ENCODE measurements at regions not wholly inside any gene's neighbourhood (a gene's known extent, or its start where the extent isn't known, plus 50 kb on each side); places are given as distances from the start of the nearest gene placed in this dataset.

DNA sequence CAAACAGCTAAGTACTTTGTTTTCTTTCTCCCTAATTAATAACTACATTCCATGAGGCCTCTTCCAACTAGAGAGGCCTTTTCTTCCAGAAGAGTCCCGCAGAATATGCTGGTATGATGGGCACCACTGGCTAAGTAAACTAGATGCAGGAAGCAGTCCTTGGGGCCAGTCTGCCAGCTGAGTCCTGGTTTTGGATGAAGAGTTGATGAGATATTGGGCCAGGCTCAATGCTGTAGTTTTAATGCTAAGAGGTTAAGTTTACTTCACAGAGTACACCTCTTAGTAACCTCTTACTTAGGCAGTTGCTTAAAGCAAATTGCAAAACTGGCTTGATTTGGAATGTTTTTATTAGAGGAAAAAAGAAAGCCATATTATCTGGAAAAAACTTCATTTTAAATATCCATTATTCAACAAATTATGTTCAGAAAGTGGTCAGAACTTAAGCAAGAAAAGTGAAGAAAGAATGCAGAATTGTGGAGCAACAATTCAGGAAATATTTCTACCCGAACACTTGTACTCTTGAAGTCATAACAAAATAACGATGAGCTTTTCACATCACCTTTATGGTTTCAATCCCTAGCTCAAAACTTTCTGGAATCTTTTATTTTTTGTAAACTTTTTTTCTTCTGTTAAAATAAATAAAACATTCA, 178.4 kb upstream of the CDIN1 start:
- ATAC-seq, result no peak
- Histone ChIP-seq H3K9me3 (ENCODE audit: control insufficient read depth, insufficient read depth, low read depth, low read length) (no peaks in the 10 kb centered on the region), H3K27me3 (ENCODE audit: control insufficient read depth, insufficient read depth, low read length) (no peaks in the 10 kb centered on the region), H3K4me1 (ENCODE audit: control insufficient read depth, insufficient read depth, low read length) (no peaks in the 10 kb centered on the region), H3K36me3 (ENCODE audit: control insufficient read depth, insufficient read depth, low read length) (no peaks in the 10 kb centered on the region), H3K4me3 (ENCODE audit: low read depth in 2 of 2, low read length in 2 of 2) (no peak overlapping the region), H3K27ac (ENCODE audit: low read length) (no peak overlapping the region)
- ChIA-PET POLR2A (no interaction called here), CTCF (no interaction called here)
- BruUV-seq (replicated peaks), result no TSS peak
- intact Hi-C loops (cut with micrococcal nuclease; ENCODE audit: unreplicated experiment), result no loop called here
- in situ Hi-C loops (cut with HindIII; ENCODE audit: low pct_unique_long_range_greater_than_20kb, low sequenced_read_pairs), result no loop called here
- DNase-seq (ENCODE audit: low read depth, low spot score), result no peak
- TF ChIP-seq CTCF (IDR thresholded peaks at IDR 0.05), result no peak
- TF ChIP-seq, protein P1, sequence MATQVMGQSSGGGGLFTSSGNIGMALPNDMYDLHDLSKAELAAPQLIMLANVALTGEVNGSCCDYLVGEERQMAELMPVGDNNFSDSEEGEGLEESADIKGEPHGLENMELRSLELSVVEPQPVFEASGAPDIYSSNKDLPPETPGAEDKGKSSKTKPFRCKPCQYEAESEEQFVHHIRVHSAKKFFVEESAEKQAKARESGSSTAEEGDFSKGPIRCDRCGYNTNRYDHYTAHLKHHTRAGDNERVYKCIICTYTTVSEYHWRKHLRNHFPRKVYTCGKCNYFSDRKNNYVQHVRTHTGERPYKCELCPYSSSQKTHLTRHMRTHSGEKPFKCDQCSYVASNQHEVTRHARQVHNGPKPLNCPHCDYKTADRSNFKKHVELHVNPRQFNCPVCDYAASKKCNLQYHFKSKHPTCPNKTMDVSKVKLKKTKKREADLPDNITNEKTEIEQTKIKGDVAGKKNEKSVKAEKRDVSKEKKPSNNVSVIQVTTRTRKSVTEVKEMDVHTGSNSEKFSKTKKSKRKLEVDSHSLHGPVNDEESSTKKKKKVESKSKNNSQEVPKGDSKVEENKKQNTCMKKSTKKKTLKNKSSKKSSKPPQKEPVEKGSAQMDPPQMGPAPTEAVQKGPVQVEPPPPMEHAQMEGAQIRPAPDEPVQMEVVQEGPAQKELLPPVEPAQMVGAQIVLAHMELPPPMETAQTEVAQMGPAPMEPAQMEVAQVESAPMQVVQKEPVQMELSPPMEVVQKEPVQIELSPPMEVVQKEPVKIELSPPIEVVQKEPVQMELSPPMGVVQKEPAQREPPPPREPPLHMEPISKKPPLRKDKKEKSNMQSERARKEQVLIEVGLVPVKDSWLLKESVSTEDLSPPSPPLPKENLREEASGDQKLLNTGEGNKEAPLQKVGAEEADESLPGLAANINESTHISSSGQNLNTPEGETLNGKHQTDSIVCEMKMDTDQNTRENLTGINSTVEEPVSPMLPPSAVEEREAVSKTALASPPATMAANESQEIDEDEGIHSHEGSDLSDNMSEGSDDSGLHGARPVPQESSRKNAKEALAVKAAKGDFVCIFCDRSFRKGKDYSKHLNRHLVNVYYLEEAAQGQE (IDR thresholded peaks at IDR 0.05; ENCODE audit: insufficient read depth in 1 of 2, low read depth in 2 of 2, low read length in 1 of 2), result no peak
- no peak for TF ChIP-seq POLR2AphosphoS5 (IDR thresholded peaks at IDR 0.05; ENCODE audit: low read depth, low read length)
- TF ChIP-seq TCF7L2 (IDR thresholded peaks at IDR 0.05; ENCODE audit: low read depth, low read length), result no peak
- TF ChIP-seq SIN3A (IDR thresholded peaks at IDR 0.05; ENCODE audit: borderline replicate concordance, insufficient read depth, low read depth, low read length), result no peak

GRCh38 chr15:36401586-36401966, 177.8 kb upstream of the CDIN1 start:
- TF ChIP-seq POLR2AphosphoS5 (IDR thresholded peaks at IDR 0.05; ENCODE audit: low read depth, low read length), result no peak
- no peak for TF ChIP-seq TCF7L2 (IDR thresholded peaks at IDR 0.05; ENCODE audit: low read depth, low read length)
- no peak for TF ChIP-seq CTCF (IDR thresholded peaks at IDR 0.05)
- TF ChIP-seq, protein P1 (IDR thresholded peaks at IDR 0.05; ENCODE audit: insufficient read depth in 1 of 2, low read depth in 2 of 2, low read length in 1 of 2), result no peak
- no peak for TF ChIP-seq SIN3A (IDR thresholded peaks at IDR 0.05; ENCODE audit: borderline replicate concordance, insufficient read depth, low read depth, low read length)
- in situ Hi-C loops (cut with HindIII; ENCODE audit: low pct_unique_long_range_greater_than_20kb, low sequenced_read_pairs) (no loop called here), intact Hi-C loops (cut with micrococcal nuclease; ENCODE audit: unreplicated experiment) (no loop called here)
- Histone ChIP-seq H3K9me3 (ENCODE audit: control insufficient read depth, insufficient read depth, low read depth, low read length) (no peaks in the 10 kb centered on the region), H3K4me1 (ENCODE audit: control insufficient read depth, insufficient read depth, low read length) (no peaks in the 10 kb centered on the region), H3K27me3 (ENCODE audit: control insufficient read depth, insufficient read depth, low read length) (no peaks in the 10 kb centered on the region), H3K27ac (ENCODE audit: low read length) (no peak overlapping the region), H3K4me3 (ENCODE audit: low read depth in 2 of 2, low read length in 2 of 2) (no peak overlapping the region), H3K36me3 (ENCODE audit: control insufficient read depth, insufficient read depth, low read length) (no peaks in the 10 kb centered on the region)
- BruUV-seq (replicated peaks), result no TSS peak
- DNase-seq (ENCODE audit: low read depth, low spot score) (no peak), ATAC-seq (no peak)
- ChIA-PET CTCF (no interaction called here), POLR2A (no interaction called here)

Data from Panc1 (cell line).